ENCODE measurements at regions not wholly inside any gene's neighbourhood (a gene's known extent, or its start where the extent isn't known, plus 50 kb on each side); places are given as distances from the start of the nearest gene placed in this dataset.

DNA sequence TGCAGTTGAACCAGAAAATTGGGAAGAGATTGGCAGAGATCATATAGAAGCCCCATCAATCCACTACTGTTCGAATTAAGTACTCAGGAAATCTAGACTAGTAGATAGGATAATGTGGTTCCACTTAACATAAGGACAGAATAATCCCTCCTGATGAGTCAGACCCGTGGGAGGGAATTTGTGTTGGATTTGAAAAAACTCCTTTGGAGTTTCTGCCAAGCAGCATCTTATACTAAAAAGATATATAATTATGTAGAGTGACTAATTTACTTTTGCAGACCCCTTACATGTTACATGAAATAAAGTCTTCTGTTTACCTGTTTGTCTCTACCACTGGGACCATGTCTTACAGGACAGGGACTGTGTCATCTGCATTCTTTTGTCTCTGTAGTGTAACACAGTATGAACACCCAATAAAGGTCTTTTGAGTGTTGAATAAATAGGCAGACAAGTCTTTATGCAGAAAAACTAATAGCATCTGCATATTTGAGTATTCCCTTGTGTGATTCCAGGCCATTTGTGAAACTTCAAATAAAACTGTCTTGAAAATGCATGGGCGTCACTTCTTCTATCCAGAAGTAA is 122.6 kb upstream of the DNAJC10 start:
- Histone ChIP-seq H3K27me3 (replicated peaks; ENCODE audit: control insufficient read depth, insufficient read depth, low read length) (no peaks in the 10 kb centered on the region), H3K4me3 (replicated peaks; ENCODE audit: low read depth, low read length) (no peak overlapping the region), H3K36me3 (ENCODE audit: control insufficient read depth, insufficient read depth, low read length) (no peaks in the 10 kb centered on the region)
- TF ChIP-seq, protein P1, sequence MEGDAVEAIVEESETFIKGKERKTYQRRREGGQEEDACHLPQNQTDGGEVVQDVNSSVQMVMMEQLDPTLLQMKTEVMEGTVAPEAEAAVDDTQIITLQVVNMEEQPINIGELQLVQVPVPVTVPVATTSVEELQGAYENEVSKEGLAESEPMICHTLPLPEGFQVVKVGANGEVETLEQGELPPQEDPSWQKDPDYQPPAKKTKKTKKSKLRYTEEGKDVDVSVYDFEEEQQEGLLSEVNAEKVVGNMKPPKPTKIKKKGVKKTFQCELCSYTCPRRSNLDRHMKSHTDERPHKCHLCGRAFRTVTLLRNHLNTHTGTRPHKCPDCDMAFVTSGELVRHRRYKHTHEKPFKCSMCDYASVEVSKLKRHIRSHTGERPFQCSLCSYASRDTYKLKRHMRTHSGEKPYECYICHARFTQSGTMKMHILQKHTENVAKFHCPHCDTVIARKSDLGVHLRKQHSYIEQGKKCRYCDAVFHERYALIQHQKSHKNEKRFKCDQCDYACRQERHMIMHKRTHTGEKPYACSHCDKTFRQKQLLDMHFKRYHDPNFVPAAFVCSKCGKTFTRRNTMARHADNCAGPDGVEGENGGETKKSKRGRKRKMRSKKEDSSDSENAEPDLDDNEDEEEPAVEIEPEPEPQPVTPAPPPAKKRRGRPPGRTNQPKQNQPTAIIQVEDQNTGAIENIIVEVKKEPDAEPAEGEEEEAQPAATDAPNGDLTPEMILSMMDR (IDR thresholded peaks at IDR 0.05; ENCODE audit: insufficient read depth, low read length, poor library complexity, severe bottlenecking) = no peak
- no peak for DNase-seq (ENCODE audit: extremely low read depth, insufficient read length)

- TF ChIP-seq, protein P1 (IDR thresholded peaks at IDR 0.05; ENCODE audit: insufficient read depth, low read length, poor library complexity, severe bottlenecking) = no peak
- Histone ChIP-seq H3K36me3 (ENCODE audit: control insufficient read depth, insufficient read depth, low read length) (no peaks in the 10 kb centered on the region), H3K4me3 (replicated peaks; ENCODE audit: low read depth, low read length) (no peak overlapping the region), H3K27me3 (replicated peaks; ENCODE audit: control insufficient read depth, insufficient read depth, low read length) (no peaks in the 10 kb centered on the region)
- no peak for DNase-seq (ENCODE audit: extremely low read depth, insufficient read length)
Measured at GRCh38 chr2:182594286-182594685, 121.8 kb upstream of the DNAJC10 start.

GRCh38 chr2:182595650-182596049 is 120.4 kb upstream of the DNAJC10 start:
- TF ChIP-seq, protein P1 (IDR thresholded peaks at IDR 0.05; ENCODE audit: insufficient read depth, low read length, poor library complexity, severe bottlenecking) = no peak
- Histone ChIP-seq H3K27me3 (replicated peaks; ENCODE audit: control insufficient read depth, insufficient read depth, low read length) (no peaks in the 10 kb centered on the region), H3K36me3 (ENCODE audit: control insufficient read depth, insufficient read depth, low read length) (no peaks in the 10 kb centered on the region), H3K4me3 (replicated peaks; ENCODE audit: low read depth, low read length) (no peak overlapping the region)
- DNase-seq (ENCODE audit: extremely low read depth, insufficient read length) = no peak

- DNase-seq (ENCODE audit: extremely low read depth, insufficient read length) = no peak
- TF ChIP-seq, protein P1 (IDR thresholded peaks at IDR 0.05; ENCODE audit: insufficient read depth, low read length, poor library complexity, severe bottlenecking) = no peak
- no peaks in the 10 kb centered on the region for H3K27me3 ChIP-seq (replicated peaks; ENCODE audit: control insufficient read depth, insufficient read depth, low read length)
- H3K4me3 ChIP-seq (replicated peaks; ENCODE audit: low read depth, low read length) = no peak overlapping the region
- no peaks in the 10 kb centered on the region for H3K36me3 ChIP-seq (ENCODE audit: control insufficient read depth, insufficient read depth, low read length)
Measured at GRCh38 chr2:182597570-182598295, 118.3 kb upstream of the DNAJC10 start.

DNA sequence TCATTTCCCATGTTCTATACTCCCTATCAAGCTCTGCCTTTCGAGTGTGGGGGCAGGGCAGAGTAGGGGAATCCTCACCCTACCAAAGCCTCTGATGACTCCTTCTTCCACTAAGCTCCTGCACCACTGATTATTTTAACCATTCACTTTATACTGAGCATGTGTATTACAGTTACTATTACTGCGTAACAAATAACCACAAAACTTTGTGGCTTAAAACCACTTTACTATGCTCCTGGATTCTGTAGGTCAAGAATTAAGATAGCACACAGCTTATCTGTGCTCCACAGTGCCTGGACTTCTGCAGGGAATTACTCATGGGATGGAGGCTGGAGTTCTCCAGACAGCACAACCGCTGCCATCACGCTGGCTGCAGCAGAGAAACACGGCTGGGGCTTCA is 117.4 kb upstream of the DNAJC10 start:
- Histone ChIP-seq H3K36me3 (ENCODE audit: control insufficient read depth, insufficient read depth, low read length) (no peaks in the 10 kb centered on the region), H3K27me3 (replicated peaks; ENCODE audit: control insufficient read depth, insufficient read depth, low read length) (no peaks in the 10 kb centered on the region), H3K4me3 (replicated peaks; ENCODE audit: low read depth, low read length) (no peak overlapping the region)
- no peak for DNase-seq (ENCODE audit: extremely low read depth, insufficient read length)
- TF ChIP-seq, protein P1 (IDR thresholded peaks at IDR 0.05; ENCODE audit: insufficient read depth, low read length, poor library complexity, severe bottlenecking) = no peak
